IMR-90 (cell line): ENCODE measurements at regions not wholly inside any gene's neighbourhood (a gene's known extent, or its start where the extent isn't known, plus 50 kb on each side); places are given as distances from the start of the nearest gene placed in this dataset.

Source experiments
- ATAC-seq: fragments of 200-7000 bp; cut with Tn5 transposase; 2 replicates; pipeline ENCODE4 v1.9.1; 2020; ENCODE audit warnings: low read depth, mild to moderate bottlenecking, moderate library complexity
- BruUV-seq: library from RNA; stranded (reverse); fragments of 400-500 nt; replicated peaks from 2 replicates; lab custom pipeline; 2021; lab: Mats Ljungman, UMichigan
- CTCF ChIA-PET: fragments of 300-600 bp; formaldehyde crosslinking; extraction: SDS; loops from one replicate; lab custom pipeline; 2021; ENCODE audit warnings: antibody characterized with exemption; lab: Yijun Ruan, JAX
- POLR2A ChIA-PET: fragments of 300-600 bp; sonication (Branson Sonifier 250); formaldehyde crosslinking; loops from one replicate; lab custom pipeline; 2022; ENCODE audit warnings: antibody characterized with exemption; ENCODE audit not compliant: unreplicated experiment; lab: Charles Lee
- DNase-seq: peaks from one replicate; pipeline ENCODE4 v3.0.0; 2013
- H2AFZ ChIP-seq: replicated peaks from 2 replicates; pipeline ENCODE3; 2013; ENCODE audit warnings: low read length, mild to moderate bottlenecking; ENCODE audit not compliant: poor library complexity
- H2AK5ac ChIP-seq: 2 replicates; pipeline ENCODE4 v1.6.1; 2013; ENCODE audit warnings: low read depth, low read length, inconsistent platforms
- H2AK9ac ChIP-seq: replicated peaks from 2 replicates; pipeline ENCODE3; 2013; ENCODE audit warnings: mild to moderate bottlenecking, low read depth, low read length, moderate library complexity; ENCODE audit not compliant: poor library complexity
- H2BK120ac ChIP-seq: 2 replicates; pipeline ENCODE4 v1.6.1; 2013; ENCODE audit warnings: low read depth, low read length, inconsistent platforms
- H2BK15ac ChIP-seq: 3 replicates; pipeline ENCODE4 v1.6.1; 2013; ENCODE audit warnings: low read depth, low read length, inconsistent platforms
- H2BK20ac ChIP-seq: 2 replicates; pipeline ENCODE4 v1.6.1; 2013; ENCODE audit warnings: low read depth, mild to moderate bottlenecking, inconsistent platforms, low read length, moderate library complexity
- H2BK5ac ChIP-seq: 2 replicates; pipeline ENCODE4 v1.6.1; 2013; ENCODE audit warnings: mild to moderate bottlenecking, low read depth, low read length, inconsistent platforms; ENCODE audit not compliant: poor library complexity, severe bottlenecking
- H3K14ac ChIP-seq: replicated peaks from 2 replicates; pipeline ENCODE4 v1.6.1; 2013; ENCODE audit warnings: low read depth, low read length, inconsistent platforms
- H3K18ac ChIP-seq: 2 replicates; pipeline ENCODE4 v1.6.1; 2013; ENCODE audit warnings: low read depth, low read length, control low read depth
- H3K23ac ChIP-seq: 2 replicates; pipeline ENCODE4 v1.6.1; 2013; ENCODE audit warnings: low read depth, low read length, inconsistent platforms
- H3K27ac ChIP-seq: 2 replicates; pipeline ENCODE4 v1.5.1; 2013; ENCODE audit warnings: mild to moderate bottlenecking, control low read depth, low read length; ENCODE audit not compliant: insufficient read depth
- H3K27me3 ChIP-seq: 2 replicates; pipeline ENCODE4 v1.6.1; 2013; ENCODE audit warnings: low read length; ENCODE audit not compliant: control insufficient read depth, insufficient read depth
- H3K36me3 ChIP-seq: 2 replicates; pipeline ENCODE4 v1.6.1; 2013; ENCODE audit warnings: low read length, mixed read lengths; ENCODE audit not compliant: control insufficient read depth, insufficient read depth
- H3K4ac ChIP-seq: 2 replicates; pipeline ENCODE4 v1.6.1; 2013; ENCODE audit warnings: low read depth, low read length, inconsistent platforms
- H3K4me1 ChIP-seq: 2 replicates; pipeline ENCODE4 v1.6.1; 2013; ENCODE audit warnings: low read length, mixed read lengths; ENCODE audit not compliant: control insufficient read depth, insufficient read depth
- H3K4me2 ChIP-seq: 2 replicates; pipeline ENCODE4 v1.6.1; 2013; ENCODE audit warnings: low read depth, mild to moderate bottlenecking, control low read depth, low read length, moderate library complexity
- H3K4me3 ChIP-seq: 2 replicates; pipeline ENCODE4 v1.5.1; 2013; ENCODE audit warnings: low read depth, mild to moderate bottlenecking, control low read depth, low read length, moderate library complexity; ENCODE audit not compliant: insufficient read depth
- H3K56ac ChIP-seq: 2 replicates; pipeline ENCODE4 v1.6.1; 2013; ENCODE audit warnings: low read length, inconsistent platforms; ENCODE audit not compliant: insufficient read depth; ENCODE audit errors: extremely low read depth
- H3K79me1 ChIP-seq, 2 experiments: 2 replicates each; pipeline ENCODE4 v1.6.1; 2013; ENCODE audit warnings: low read length in 2 of 2, inconsistent platforms in 1 of 2, low read depth in 1 of 2
- H3K9ac ChIP-seq: 2 replicates; pipeline ENCODE4 v1.6.1; 2013; ENCODE audit warnings: low read depth, low read length, control low read depth
- H3K9me1 ChIP-seq: 2 replicates; pipeline ENCODE4 v1.6.1; 2013; ENCODE audit warnings: low read length, inconsistent platforms; ENCODE audit not compliant: insufficient read depth
- H3K9me3 ChIP-seq: 2 replicates; pipeline ENCODE4 v1.6.1; 2013; ENCODE audit warnings: low read length; ENCODE audit not compliant: control insufficient read depth, insufficient read depth
- H4K20me1 ChIP-seq: 2 replicates; pipeline ENCODE4 v1.6.1; 2013; ENCODE audit warnings: low read length, inconsistent platforms; ENCODE audit not compliant: insufficient read depth
- H4K5ac ChIP-seq: 2 replicates; pipeline ENCODE4 v1.6.1; 2013; ENCODE audit warnings: mild to moderate bottlenecking, low read depth, low read length, control low read depth
- H4K8ac ChIP-seq, 2 experiments: 2 replicates each; pipeline ENCODE4 v1.6.1; 2013; ENCODE audit warnings: low read depth in 2 of 2, low read length in 2 of 2, control low read depth in 1 of 2, inconsistent platforms in 1 of 2
- H4K91ac ChIP-seq: 2 replicates; pipeline ENCODE4 v1.6.1; 2013; ENCODE audit warnings: low read depth, low read length, inconsistent platforms; ENCODE audit not compliant: insufficient read depth
- BHLHE40 ChIP-seq: fragments of 150-350 bp; IDR thresholded peaks from 2 replicates; pipeline ENCODE4 v1.6.1; 2016; ENCODE audit warnings: mild to moderate bottlenecking, low read depth, low read length
- CEBPB ChIP-seq: IDR thresholded peaks from 2 replicates; pipeline ENCODE4 v1.6.1; 2012; ENCODE audit warnings: low read depth, low read length, improper control_type of control experiment
- CHD1 ChIP-seq: IDR thresholded peaks from 2 replicates; pipeline ENCODE4 v1.6.1; 2012; ENCODE audit warnings: low read depth, low read length, improper control_type of control experiment
- CTCF ChIP-seq: conservative IDR thresholded peaks from 2 replicates; pipeline ENCODE4 v1.5.1; 2012; ENCODE audit warnings: mild to moderate bottlenecking, low read depth, low read length, improper control_type of control experiment
- ELK1 ChIP-seq: fragments of 150-350 bp; IDR thresholded peaks from 2 replicates; pipeline ENCODE4 v1.6.1; 2016; ENCODE audit warnings: low read depth, mild to moderate bottlenecking, low read length, moderate library complexity, borderline replicate concordance
- FOS ChIP-seq: fragments of 150-350 bp; IDR thresholded peaks from 2 replicates; pipeline ENCODE4 v1.6.1; 2016; ENCODE audit warnings: low read depth, low read length
- MAFK ChIP-seq: IDR thresholded peaks from 2 replicates; pipeline ENCODE4 v1.6.1; 2012; ENCODE audit warnings: low read depth, low read length, improper control_type of control experiment
- MAZ ChIP-seq: IDR thresholded peaks from 2 replicates; pipeline ENCODE4 v1.6.1; 2012; ENCODE audit warnings: low read depth, mild to moderate bottlenecking, low read length, improper control_type of control experiment, moderate library complexity, borderline replicate concordance
- MXI1 ChIP-seq: IDR thresholded peaks from 2 replicates; pipeline ENCODE4 v1.6.1; 2012; ENCODE audit warnings: low read depth, mild to moderate bottlenecking, low read length, moderate library complexity, borderline replicate concordance
- NFE2L2 ChIP-seq: fragments of 150-350 bp; IDR thresholded peaks from 2 replicates; pipeline ENCODE4 v1.6.1; 2016; ENCODE audit warnings: low read depth, mild to moderate bottlenecking, low read length
- POLR2A ChIP-seq: IDR thresholded peaks from 2 replicates; pipeline ENCODE4 v1.6.1; 2012; ENCODE audit warnings: mild to moderate bottlenecking, low read depth, low read length
- RAD21 ChIP-seq: IDR thresholded peaks from 2 replicates; pipeline ENCODE4 v1.6.1; 2012; ENCODE audit warnings: low read length, improper control_type of control experiment
- RCOR1 ChIP-seq: IDR thresholded peaks from 2 replicates; pipeline ENCODE4 v1.6.1; 2012; ENCODE audit warnings: mild to moderate bottlenecking, low read length, improper control_type of control experiment; ENCODE audit not compliant: insufficient replicate concordance
- RFX5 ChIP-seq: IDR thresholded peaks from 2 replicates; pipeline ENCODE4 v1.8.0; 2012; ENCODE audit warnings: low read depth, mild to moderate bottlenecking, low read length, moderate library complexity
- SMC3 ChIP-seq: fragments of 150-350 bp; IDR thresholded peaks from 2 replicates; pipeline ENCODE4 v1.6.1; 2016; ENCODE audit warnings: low read depth, mild to moderate bottlenecking, antibody characterized with exemption, low read length, moderate library complexity
- USF2 ChIP-seq: fragments of 150-350 bp; IDR thresholded peaks from 2 replicates; pipeline ENCODE4 v1.6.1; 2017; ENCODE audit warnings: mild to moderate bottlenecking, antibody characterized with exemption, low read length, low read depth
- dilution Hi-C: fragments of 300-500 bp; cut with HindIII; formaldehyde crosslinking; loops from one replicate; pipeline ENCODE4 v1.14.3; 2018; ENCODE audit warnings: low sequenced_read_pairs; ENCODE audit not compliant: unreplicated experiment
- in situ Hi-C: fragments of 300-500 bp; cut with MboI; formaldehyde crosslinking; loops from 3 replicates; pipeline ENCODE4 v1.14.3; 2019; ENCODE audit warnings: low sequenced_read_pairs, inconsistent platforms, mixed read lengths
- intact Hi-C: fragments of 100-400 bp; cut with micrococcal nuclease; formaldehyde crosslinking; loops from 2 replicates; pipeline ENCODE4 v1.10.0; 2022

GRCh38 chr12:90819709-90820108 lies 135.3 kb downstream of the CCER1 start:
- H2BK15ac ChIP-seq, result no peak overlapping the region
- H3K9me3 ChIP-seq, result no peaks in the 10 kb centered on the region
- DNase-seq (no peak), ATAC-seq (no peak)
- dilution Hi-C loops, result no loop called here
- no peak overlapping the region for H4K8ac ChIP-seq
- H3K79me1 ChIP-seq, result no peaks in the 10 kb centered on the region
- no peak overlapping the region for H3K27ac ChIP-seq
- no peak overlapping the region for H3K9ac ChIP-seq
- POLR2A ChIA-PET, result no interaction called here
- H3K4me2 ChIP-seq, result no peak overlapping the region
- no peaks in the 10 kb centered on the region for H4K20me1 ChIP-seq
- no peaks in the 10 kb centered on the region for H3K27me3 ChIP-seq
- no peak overlapping the region for H2AFZ ChIP-seq
- no peak overlapping the region for H3K14ac ChIP-seq
- intact Hi-C loops, result no loop called here
- no peak overlapping the region for H2AK9ac ChIP-seq
- BruUV-seq, result no TSS peak
- no peak for TF ChIP-seq MAFK
- no peak for TF ChIP-seq ELK1
- TF ChIP-seq CEBPB, result no peak
- no peak for TF ChIP-seq RAD21
- no peak for TF ChIP-seq NFE2L2
- no peak for TF ChIP-seq RCOR1
- TF ChIP-seq FOS, result no peak
- TF ChIP-seq SMC3, result no peak
- TF ChIP-seq MXI1, result no peak
- no peak for TF ChIP-seq CTCF
- TF ChIP-seq BHLHE40, result no peak
- TF ChIP-seq USF2, result no peak
- no peak for TF ChIP-seq CHD1
- TF ChIP-seq RFX5, result no peak
- TF ChIP-seq MAZ, result no peak
- no peak for TF ChIP-seq POLR2A
- no peak overlapping the region for H3K4ac ChIP-seq
- H2BK120ac ChIP-seq, result no peak overlapping the region
- H3K56ac ChIP-seq, result no peak overlapping the region
- H3K4me3 ChIP-seq, result no peak overlapping the region
- H3K18ac ChIP-seq, result no peak overlapping the region
- no peaks in the 10 kb centered on the region for H3K4me1 ChIP-seq
- H4K5ac ChIP-seq, result no peak overlapping the region
- no peaks in the 10 kb centered on the region for H3K9me1 ChIP-seq
- CTCF ChIA-PET, result interaction anchor here (1.3 kb wide), 1 partner anchor 35 kb away, joined by 3 read pairs; no protein-coding TSS in a partner anchor
- no peak overlapping the region for H2BK20ac ChIP-seq
- no peak overlapping the region for H4K91ac ChIP-seq
- no peak overlapping the region for H2AK5ac ChIP-seq
- in situ Hi-C loops, result no loop called here
- no peak overlapping the region for H3K23ac ChIP-seq
- H3K36me3 ChIP-seq, result no peaks in the 10 kb centered on the region
- no peak overlapping the region for H2BK5ac ChIP-seq
